ENCODE measurements at regions not wholly inside any gene's neighbourhood (a gene's known extent, or its start where the extent isn't known, plus 50 kb on each side); places are given as distances from the start of the nearest gene placed in this dataset.

DNA sequence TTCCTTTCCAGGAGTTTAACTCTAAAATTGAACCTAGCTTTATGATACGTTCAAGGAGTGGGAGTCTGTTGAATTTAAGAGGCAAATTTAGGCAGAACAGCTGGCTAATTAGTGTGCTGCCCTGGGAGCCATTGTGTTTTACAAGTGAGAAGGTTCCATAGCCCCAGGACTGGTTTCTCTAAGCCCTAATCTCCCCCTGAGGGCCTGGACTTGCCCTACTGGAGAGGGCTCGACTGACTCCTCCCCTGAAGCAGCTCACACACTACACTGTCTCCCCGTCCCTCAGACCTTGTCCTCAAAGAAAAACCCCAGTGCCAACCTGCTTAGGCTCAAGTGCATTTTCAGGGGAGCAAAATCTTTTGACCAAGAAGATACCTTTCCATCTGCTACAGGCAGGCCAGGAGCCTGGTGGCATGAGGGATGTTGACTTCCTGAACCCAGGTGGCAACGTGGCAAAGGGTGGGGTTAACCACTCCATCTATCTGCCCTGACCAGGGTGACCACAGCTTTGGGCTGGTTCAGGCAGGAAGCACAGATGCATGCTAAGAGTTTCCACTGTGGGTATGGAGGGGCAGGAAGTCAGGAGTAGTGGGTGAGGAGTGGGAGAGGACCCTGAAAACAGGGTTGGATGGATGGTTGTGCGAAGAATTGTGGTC, 68.9 kb upstream of the CARD11 start:
- TF ChIP-seq EZH2 (IDR thresholded peaks at IDR 0.05): no peak
- TF ChIP-seq POLR2AphosphoS5 (IDR thresholded peaks at IDR 0.05; ENCODE audit: borderline replicate concordance, low read depth, low read length): no peak
- TF ChIP-seq FOXP2 (optimal IDR thresholded peaks at IDR 0.05; ENCODE audit: control extremely low read depth, extremely low read length, insufficient read depth): no peak
